Common myeloid progenitor, CD34-positive (primary cell): ENCODE measurements at regions not wholly inside any gene's neighbourhood (a gene's known extent, or its start where the extent isn't known, plus 50 kb on each side); places are given as distances from the start of the nearest gene placed in this dataset.

ENCODE experiments used
- CTCF ChIA-PET: fragments of 350-600 bp; sonication (Branson Sonifier 250); formaldehyde crosslinking; loops from one replicate; lab custom pipeline; 2021; ENCODE audit warnings: antibody characterized with exemption; lab: Charles Lee
- POLR2A ChIA-PET: fragments of 350-600 bp; sonication (Branson Sonifier 250); formaldehyde crosslinking; loops from one replicate; lab custom pipeline; 2021; ENCODE audit warnings: antibody characterized with exemption; lab: Charles Lee
- DNase-seq, 3 donors: peaks; one replicate each; pipeline versions ENCODE4 v3.0.0 to v3.0.0-alpha.2; 2013
- H3K27ac ChIP-seq, 2 experiments: 1 replicate in 1 of 2; 2 replicates in 1 of 2; pipeline ENCODE4 v1.7.0; 2013; ENCODE audit warnings: inconsistent platforms in 2 of 2, low read length in 2 of 2, mild to moderate bottlenecking in 2 of 2, low read depth in 1 of 2, moderate library complexity in 1 of 2; ENCODE audit not compliant: severe bottlenecking in 2 of 2, insufficient read depth in 1 of 2, poor library complexity in 1 of 2
- H3K27me3 ChIP-seq, 5 experiments: replicated peaks in 2 of 5; 1 replicate in 3 of 5; 2 replicates in 2 of 5; pipeline versions ENCODE4 v1.6.1 to v1.7.0; 2013; ENCODE audit warnings: low read length in 4 of 5, mild to moderate bottlenecking in 2 of 5, moderate library complexity in 2 of 5, inconsistent platforms in 1 of 5; ENCODE audit not compliant: insufficient read depth in 5 of 5, control insufficient read depth in 4 of 5
- H3K36me3 ChIP-seq, 4 experiments: 1 replicate in 2 of 4; 2 replicates in 2 of 4; pipeline versions ENCODE4 v1.6.1 to v1.7.0; 2013; ENCODE audit warnings: low read length in 3 of 4, control low read depth in 1 of 4, mild to moderate bottlenecking in 1 of 4; ENCODE audit not compliant: control insufficient read depth in 4 of 4, insufficient read depth in 4 of 4
- H3K4me1 ChIP-seq, 4 experiments: 1 replicate in 3 of 4; 2 replicates in 1 of 4; pipeline versions ENCODE4 v1.6.1 to v1.7.1; 2013; ENCODE audit warnings: low read length in 3 of 4, mild to moderate bottlenecking in 3 of 4, control low read depth in 1 of 4, inconsistent platforms in 1 of 4, moderate library complexity in 1 of 4; ENCODE audit not compliant: control insufficient read depth in 4 of 4, insufficient read depth in 4 of 4; ENCODE audit errors: control extremely low read depth in 1 of 4
- H3K4me3 ChIP-seq, 7 experiments: 1 replicate in 4 of 7; 2 replicates in 3 of 7; pipeline versions ENCODE4 v1.5.1 to v1.7.0; 2013; ENCODE audit warnings: mild to moderate bottlenecking in 7 of 7, low read length in 6 of 7, moderate library complexity in 6 of 7, inconsistent platforms in 2 of 7, low read depth in 2 of 7, control low read depth in 1 of 7; ENCODE audit not compliant: insufficient read depth in 4 of 7, control insufficient read depth in 1 of 7; ENCODE audit errors: extremely low read depth in 1 of 7
- H3K9me3 ChIP-seq, 5 experiments: 1 replicate in 4 of 5; 2 replicates in 1 of 5; pipeline versions ENCODE4 v1.6.1 to v1.7.1; 2013; ENCODE audit warnings: low read length in 4 of 5, mild to moderate bottlenecking in 2 of 5, inconsistent platforms in 1 of 5, low read depth in 1 of 5, moderate library complexity in 1 of 5; ENCODE audit not compliant: control insufficient read depth in 4 of 5, insufficient read depth in 2 of 5; ENCODE audit errors: control extremely low read depth in 1 of 5
- WGBS: methylation state at CpG from one replicate; pipeline ENCODE4 v1.1.5; 2013; ENCODE audit not compliant: insufficient coverage; 5-methylcytosine and 5-hydroxymethylcytosine counted together

- Histone ChIP-seq H3K36me3 (no peaks in the 10 kb centered on the region), H3K27ac (no peak overlapping the region), H3K27me3 (no peaks in the 10 kb centered on the region), H3K4me3 (no peak overlapping the region), H3K9me3 (no peaks in the 10 kb centered on the region), H3K4me1 (no peaks in the 10 kb centered on the region)
- 89% methylated on average over 2 of the region's 2 CpGs for WGBS
- ChIA-PET POLR2A (no interaction called here), CTCF (no interaction called here)
- DNase-seq = no peak
Observed at GRCh38 chr1:79431340-79431739, 424.8 kb upstream of the ADGRL4 start.

GRCh38 chr1:79430437-79430836, 423.9 kb upstream of the ADGRL4 start:
- DNase-seq = no peak
- WGBS = 92% methylated on average over 6 of the region's 11 CpGs
- ChIA-PET CTCF (no interaction called here), POLR2A (no interaction called here)
- Histone ChIP-seq H3K9me3 (no peaks in the 10 kb centered on the region), H3K4me1 (no peaks in the 10 kb centered on the region), H3K27ac (no peak overlapping the region), H3K4me3 (no peak overlapping the region), H3K36me3 (no peaks in the 10 kb centered on the region), H3K27me3 (no peaks in the 10 kb centered on the region)

- WGBS = no CpG with 5 or more reads among the region's 2 CpGs
- Histone ChIP-seq H3K36me3 (no peaks in the 10 kb centered on the region), H3K4me3 (no peak overlapping the region), H3K9me3 (no peaks in the 10 kb centered on the region), H3K4me1 (no peaks in the 10 kb centered on the region), H3K27ac (no peak overlapping the region), H3K27me3 (no peaks in the 10 kb centered on the region)
- DNase-seq = no peak
- ChIA-PET CTCF (no interaction called here), POLR2A (no interaction called here)
Observed at GRCh38 chr1:79422726-79423125, 416.2 kb upstream of the ADGRL4 start.

GRCh38 chr1:79398501-79398900, 392.0 kb upstream of the ADGRL4 start:
- 100% methylated on average over 1 of the region's 2 CpGs for WGBS
- POLR2A ChIA-PET = no interaction called here
- Histone ChIP-seq H3K27me3 (no peaks in the 10 kb centered on the region), H3K27ac (no peak overlapping the region), H3K9me3 (no peaks in the 10 kb centered on the region), H3K4me3 (no peak overlapping the region), H3K36me3 (no peaks in the 10 kb centered on the region), H3K4me1 (no peaks in the 10 kb centered on the region)
- CTCF ChIA-PET = no interaction called here
- no peak for DNase-seq

GRCh38 chr1:79396901-79397300, 390.4 kb upstream of the ADGRL4 start:
- WGBS = 67% methylated on average over 1 of the region's 2 CpGs
- POLR2A ChIA-PET = no interaction called here
- DNase-seq = no peak
- CTCF ChIA-PET = no interaction called here
- no peaks in the 10 kb centered on the region for H3K4me1 ChIP-seq
- H3K9me3 ChIP-seq = no peaks in the 10 kb centered on the region
- no peak overlapping the region for H3K4me3 ChIP-seq
- peaks cover 0 to 2% (median 0%) of the 10 kb centered on the region in 5 experiments for H3K27me3 ChIP-seq
- H3K36me3 ChIP-seq = no peaks in the 10 kb centered on the region
- H3K27ac ChIP-seq = no peak overlapping the region

GRCh38 chr1:79388694-79389361, 382.3 kb upstream of the ADGRL4 start:
- no peak overlapping the region for H3K4me3 ChIP-seq
- no CpG with 5 or more reads among the region's 3 CpGs for WGBS
- H3K27me3 ChIP-seq = peaks cover 0 to 2% (median 0%) of the 10 kb centered on the region in 5 experiments
- no peaks in the 10 kb centered on the region for H3K4me1 ChIP-seq
- no peak overlapping the region for H3K27ac ChIP-seq
- peaks cover 0 to 1% (median 0%) of the 10 kb centered on the region in 5 experiments for H3K9me3 ChIP-seq
- POLR2A ChIA-PET = no interaction called here
- no peak for DNase-seq
- H3K36me3 ChIP-seq = no peaks in the 10 kb centered on the region
- CTCF ChIA-PET = no interaction called here

- no peak for DNase-seq
- CTCF ChIA-PET = no interaction called here
- Histone ChIP-seq H3K36me3 (no peaks in the 10 kb centered on the region), H3K27ac (no peak overlapping the region), H3K9me3 (peaks cover 0 to 1% (median 0%) of the 10 kb centered on the region in 5 experiments), H3K4me1 (no peaks in the 10 kb centered on the region), H3K27me3 (no peaks in the 10 kb centered on the region), H3K4me3 (no peak overlapping the region)
- WGBS = 90% methylated on average over 1 of the region's 1 CpG
- POLR2A ChIA-PET = no interaction called here
Observed at GRCh38 chr1:79386730-79387129, 380.2 kb upstream of the ADGRL4 start.
